Subcutaneous abdominal adipose tissue (tissue), 5 donors: ENCODE measurements at regions not wholly inside any gene's neighbourhood (a gene's known extent, or its start where the extent isn't known, plus 50 kb on each side); places are given as distances from the start of the nearest gene placed in this dataset.

ENCODE experiments used
- H3K27ac ChIP-seq: one replicate; pipeline ENCODE4 v1.7.0; 2013; ENCODE audit warnings: low read depth, mild to moderate bottlenecking, inconsistent platforms, low read length, moderate library complexity
- H3K27me3 ChIP-seq, 5 donors: one replicate each; pipeline ENCODE4 v1.7.0; 2013; ENCODE audit warnings: low read length in 5 of 5, inconsistent platforms in 1 of 5; ENCODE audit not compliant: control insufficient read depth in 5 of 5, insufficient read depth in 4 of 5
- H3K36me3 ChIP-seq, 5 donors: one replicate each; pipeline ENCODE4 v1.7.0; 2013; ENCODE audit warnings: low read length in 5 of 5; ENCODE audit not compliant: control insufficient read depth in 5 of 5, insufficient read depth in 5 of 5
- H3K4me1 ChIP-seq, 5 donors: one replicate each; pipeline ENCODE4 v1.7.0; 2013; ENCODE audit warnings: low read length in 5 of 5, mild to moderate bottlenecking in 3 of 5, moderate library complexity in 1 of 5; ENCODE audit not compliant: control insufficient read depth in 5 of 5, insufficient read depth in 5 of 5
- H3K4me3 ChIP-seq, 5 donors: one replicate each; pipeline ENCODE4 v1.7.0; 2013; ENCODE audit warnings: low read length in 5 of 5, low read depth in 1 of 5
- H3K9ac ChIP-seq, 5 donors: one replicate each; pipeline ENCODE4 v1.7.0; 2013; ENCODE audit warnings: low read length in 5 of 5, mild to moderate bottlenecking in 4 of 5, moderate library complexity in 3 of 5
- H3K9me3 ChIP-seq, 5 donors: one replicate each; pipeline ENCODE4 v1.7.0; 2013; ENCODE audit warnings: low read length in 5 of 5; ENCODE audit not compliant: control insufficient read depth in 5 of 5
- donor health status: healthy.
- donor health status: healthy.
- donor health status: healthy.
- donor health status: healthy.
- donor health status: healthy.

GRCh38 chr18:45399146-45399545 lies 216.1 kb upstream of the SLC14A2 start:
- H3K27me3 ChIP-seq = no peaks in the 10 kb centered on the region
- H3K9ac ChIP-seq = no peak overlapping the region
- H3K9me3 ChIP-seq = no peaks in the 10 kb centered on the region

GRCh38 chr18:45399643-45400042 lies 215.6 kb upstream of the SLC14A2 start:
- H3K4me3 ChIP-seq = no peak overlapping the region
- H3K9ac ChIP-seq = no peak overlapping the region
- no peaks in the 10 kb centered on the region for H3K36me3 ChIP-seq
- no peaks in the 10 kb centered on the region for H3K9me3 ChIP-seq
- H3K4me1 ChIP-seq = peaks cover 0 to 3% (median 0%) of the 10 kb centered on the region in 5 donors
- H3K27ac ChIP-seq = no peak overlapping the region
- H3K27me3 ChIP-seq = no peaks in the 10 kb centered on the region

More at GRCh38 chr18:45399146-45399545, 216.1 kb upstream of the SLC14A2 start:
- Histone ChIP-seq H3K4me1 (peaks cover 0 to 3% (median 0%) of the 10 kb centered on the region in 5 donors), H3K27ac (no peak overlapping the region), H3K4me3 (no peak overlapping the region), H3K36me3 (no peaks in the 10 kb centered on the region)

- no peaks in the 10 kb centered on the region for H3K36me3 ChIP-seq
- H3K27ac ChIP-seq = no peak overlapping the region
- H3K4me1 ChIP-seq = peaks cover 0 to 3% (median 0%) of the 10 kb centered on the region in 5 donors
- H3K9ac ChIP-seq = no peak overlapping the region
- no peaks in the 10 kb centered on the region for H3K27me3 ChIP-seq
- H3K4me3 ChIP-seq = no peak overlapping the region
- no peaks in the 10 kb centered on the region for H3K9me3 ChIP-seq
Observed at GRCh38 chr18:45402485-45403056, 212.7 kb upstream of the SLC14A2 start.

- H3K4me1 ChIP-seq = peaks cover 0 to 3% (median 0%) of the 10 kb centered on the region in 5 donors
- no peak overlapping the region for H3K9ac ChIP-seq
- no peaks in the 10 kb centered on the region for H3K36me3 ChIP-seq
- H3K4me3 ChIP-seq = no peak overlapping the region
- no peak overlapping the region for H3K27ac ChIP-seq
- no peaks in the 10 kb centered on the region for H3K27me3 ChIP-seq
- H3K9me3 ChIP-seq = no peaks in the 10 kb centered on the region
Observed at GRCh38 chr18:45403341-45404049, 211.8 kb upstream of the SLC14A2 start.

GRCh38 chr18:45408218-45408617 lies 207.1 kb upstream of the SLC14A2 start:
- Histone ChIP-seq H3K4me1 (peaks cover 0 to 16% (median 13%) of the 10 kb centered on the region in 5 donors), H3K9ac (no peak overlapping the region), H3K27me3 (no peaks in the 10 kb centered on the region), H3K27ac (no peak overlapping the region), H3K9me3 (no peaks in the 10 kb centered on the region), H3K36me3 (no peaks in the 10 kb centered on the region), H3K4me3 (no peak overlapping the region)

GRCh38 chr18:45409971-45410370 lies 205.3 kb upstream of the SLC14A2 start:
- Histone ChIP-seq H3K4me1 (peaks cover 0 to 24% (median 20%) of the 10 kb centered on the region in 5 donors), H3K27ac (no peak overlapping the region), H3K4me3 (no peak overlapping the region), H3K9ac (no peak overlapping the region), H3K9me3 (no peaks in the 10 kb centered on the region), H3K27me3 (no peaks in the 10 kb centered on the region), H3K36me3 (no peaks in the 10 kb centered on the region)

GRCh38 chr18:45412577-45412976 lies 202.7 kb upstream of the SLC14A2 start:
- Histone ChIP-seq H3K9me3 (no peaks in the 10 kb centered on the region), H3K9ac (no peak overlapping the region), H3K4me1 (peaks cover 0 to 26% (median 20%) of the 10 kb centered on the region in 5 donors), H3K27ac (peak overlapping the region; percentile 86), H3K36me3 (no peaks in the 10 kb centered on the region), H3K27me3 (no peaks in the 10 kb centered on the region), H3K4me3 (no peak overlapping the region)

- Histone ChIP-seq H3K4me1 (peaks cover 0 to 26% (median 20%) of the 10 kb centered on the region in 5 donors), H3K4me3 (no peak overlapping the region), H3K9me3 (no peaks in the 10 kb centered on the region), H3K9ac (no peak overlapping the region), H3K27ac (peak overlapping the region; percentile 86), H3K27me3 (no peaks in the 10 kb centered on the region), H3K36me3 (no peaks in the 10 kb centered on the region)
Observed at GRCh38 chr18:45413180-45413836, 202.0 kb upstream of the SLC14A2 start.

GRCh38 chr18:45415614-45416013 lies 199.7 kb upstream of the SLC14A2 start:
- H3K9ac ChIP-seq = no peak overlapping the region
- no peaks in the 10 kb centered on the region for H3K36me3 ChIP-seq
- H3K27me3 ChIP-seq = no peaks in the 10 kb centered on the region
- H3K27ac ChIP-seq = no peak overlapping the region
- no peak overlapping the region for H3K4me3 ChIP-seq
- H3K4me1 ChIP-seq = peaks cover 0 to 26% (median 20%) of the 10 kb centered on the region in 5 donors
- H3K9me3 ChIP-seq = no peaks in the 10 kb centered on the region

GRCh38 chr18:45416168-45416567 lies 199.1 kb upstream of the SLC14A2 start:
- H3K27ac ChIP-seq = no peak overlapping the region
- H3K4me1 ChIP-seq = peaks cover 0 to 26% (median 20%) of the 10 kb centered on the region in 5 donors
- no peak overlapping the region for H3K4me3 ChIP-seq

More at GRCh38 chr18:45416168-45416567, 199.1 kb upstream of the SLC14A2 start:
- no peak overlapping the region for H3K9ac ChIP-seq
- no peaks in the 10 kb centered on the region for H3K36me3 ChIP-seq
- no peaks in the 10 kb centered on the region for H3K9me3 ChIP-seq
- no peaks in the 10 kb centered on the region for H3K27me3 ChIP-seq
